Activated naive CD4-positive, alpha-beta T cell treated with Interleukin-2 at 50 U/mL for 16 hours (primary cell): ENCODE measurements at regions not wholly inside any gene's neighbourhood (a gene's known extent, or its start where the extent isn't known, plus 50 kb on each side); places are given as distances from the start of the nearest gene placed in this dataset.
"Not testable (repeated sequence)": the region's sequence is repeated elsewhere in the genome, so short reads cannot be mapped to it uniquely, and the experiment has no call there.

ENCODE experiments used
- DNase-seq: peaks from one replicate; pipeline ENCODE4 v3.0.0-alpha.2; 2020

DNA sequence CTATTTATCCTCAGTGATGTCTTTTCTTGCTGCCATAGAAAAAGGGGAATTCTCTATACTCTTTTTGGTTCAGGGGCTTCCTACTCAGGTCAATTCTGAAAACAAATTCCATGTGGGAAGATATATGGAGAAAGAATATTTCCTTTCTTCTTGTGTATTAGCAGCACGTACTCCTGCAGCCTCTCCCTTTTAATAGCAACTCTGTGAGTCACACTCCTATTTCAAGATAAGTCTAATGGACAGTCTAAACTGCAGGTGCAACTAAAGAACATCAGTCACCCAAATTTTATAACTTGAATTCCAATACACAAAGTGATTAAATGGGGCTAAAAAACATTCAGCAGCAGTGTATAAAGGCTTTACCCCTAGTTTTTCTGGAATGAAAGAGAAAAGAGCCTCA, 942.2 kb downstream of the CNTNAP5 start:
- DNase-seq, result no peak

DNA sequence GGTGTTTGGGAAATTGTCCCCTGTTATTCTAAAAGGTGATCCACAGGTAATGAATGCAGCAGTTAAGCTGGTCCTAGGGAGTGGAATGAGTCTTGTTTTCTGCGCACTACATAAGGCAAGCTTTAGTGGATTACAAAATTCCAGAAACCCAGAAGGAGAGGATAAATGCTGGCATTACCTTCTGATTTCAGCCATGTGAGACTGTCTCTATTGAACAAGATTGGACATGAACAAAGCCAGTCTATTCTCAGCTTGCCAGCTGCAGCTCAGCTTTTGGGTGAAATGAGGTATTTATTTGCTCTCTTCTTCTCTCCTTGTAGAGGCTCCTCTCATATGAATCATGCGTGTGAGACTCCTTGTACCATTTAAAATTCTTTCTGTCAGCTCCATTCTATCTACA, 944.9 kb downstream of the CNTNAP5 start:
- no peak for DNase-seq

- no peak for DNase-seq
These were observed 948.3 kb downstream of the CNTNAP5 start for GRCh38 chr2:124973396-124973795.

DNA sequence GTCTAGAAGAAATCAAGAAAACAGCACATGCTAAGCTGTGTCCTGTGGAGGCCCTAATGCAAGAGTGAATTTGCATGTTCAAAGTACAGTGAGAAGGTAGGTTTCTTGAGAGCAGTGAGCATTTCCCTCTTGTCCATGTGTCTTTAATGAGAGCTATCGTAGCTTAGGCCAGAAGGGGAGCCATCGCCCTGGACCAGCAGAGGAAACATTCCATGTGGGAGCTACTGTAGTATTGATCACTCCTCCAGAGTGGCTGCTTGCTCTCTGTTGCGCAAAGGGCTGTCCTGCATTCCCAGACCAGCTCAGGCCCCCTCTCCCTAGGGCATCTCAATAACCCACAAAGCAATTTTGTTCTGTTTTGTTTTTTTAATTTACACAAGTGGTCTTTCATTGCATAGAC, 950.1 kb downstream of the CNTNAP5 start:
- no peak for DNase-seq

GRCh38 chr2:124975648-124976047, 950.6 kb downstream of the CNTNAP5 start:
- no peak for DNase-seq

- DNase-seq, result no peak
These were observed 953.5 kb downstream of the CNTNAP5 start for GRCh38 chr2:124978597-124978996.

DNA sequence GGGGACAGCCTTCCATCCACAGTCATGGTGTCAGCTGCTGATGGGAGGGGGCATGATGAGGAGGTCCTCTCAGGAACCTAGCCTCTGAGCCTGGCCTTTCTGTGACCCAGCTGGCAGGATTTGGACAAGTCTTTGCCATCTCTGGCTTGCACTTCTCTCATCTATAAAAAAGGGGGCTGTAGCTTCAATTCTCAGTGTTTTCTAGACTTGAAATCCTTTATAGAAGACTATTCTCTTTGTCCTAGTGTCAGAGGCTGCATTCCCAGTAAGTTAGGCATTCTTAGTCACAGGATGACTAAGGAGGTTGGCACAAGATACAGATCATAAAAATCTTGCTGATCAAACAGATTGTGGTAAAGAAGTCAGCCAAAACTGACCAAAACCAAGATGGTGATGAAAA, 958.5 kb downstream of the CNTNAP5 start:
- no peak for DNase-seq

GRCh38 chr2:124985270-124985669, 960.2 kb downstream of the CNTNAP5 start:
- DNase-seq, result no peak

DNA sequence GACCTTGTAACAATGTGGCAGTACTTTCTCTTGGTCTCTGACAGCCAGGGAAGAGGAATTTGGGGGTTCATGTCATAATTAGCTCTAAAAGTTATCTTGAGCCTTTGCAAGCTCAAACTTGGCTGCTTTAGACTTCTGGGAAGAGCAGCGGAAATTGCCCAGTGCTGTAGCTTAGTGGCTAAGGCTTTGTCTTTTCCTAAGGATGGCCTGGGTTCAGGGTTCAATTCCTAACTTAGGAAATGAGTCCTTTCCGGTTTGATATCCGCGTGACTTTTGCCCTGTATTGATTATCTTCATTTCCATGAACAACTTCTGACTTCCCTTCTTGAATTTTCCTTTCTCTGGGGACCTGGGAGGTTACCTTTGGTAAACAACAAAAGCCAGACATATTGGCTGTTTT, 961.0 kb downstream of the CNTNAP5 start:
- DNase-seq, result no peak

DNA sequence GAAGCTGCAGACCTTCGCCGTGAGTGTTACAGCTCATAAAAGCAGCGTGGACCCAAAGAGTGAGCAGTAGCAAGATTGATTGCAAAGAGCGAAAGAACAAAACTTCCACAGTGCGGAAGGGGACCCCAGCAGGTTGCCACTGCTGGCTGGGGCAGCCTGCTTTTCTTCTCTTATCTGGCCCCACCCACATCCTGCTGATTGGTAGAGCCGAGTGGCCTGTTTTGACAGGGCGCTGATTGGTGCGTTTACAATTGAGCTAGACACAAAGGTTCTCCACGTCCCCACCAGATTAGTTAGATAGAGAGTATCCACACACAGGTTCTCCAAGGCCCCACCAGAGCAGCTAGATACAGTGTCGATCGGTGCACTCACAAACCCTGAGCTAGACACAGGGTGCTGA, 961.8 kb downstream of the CNTNAP5 start:
- not testable (repeated sequence) for DNase-seq

GRCh38 chr2:124987436-124987835, 962.3 kb downstream of the CNTNAP5 start:
- DNase-seq, result not testable (repeated sequence)

- DNase-seq, result no peak
These were observed 963.0 kb downstream of the CNTNAP5 start for GRCh38 chr2:124988111-124988510.

DNA sequence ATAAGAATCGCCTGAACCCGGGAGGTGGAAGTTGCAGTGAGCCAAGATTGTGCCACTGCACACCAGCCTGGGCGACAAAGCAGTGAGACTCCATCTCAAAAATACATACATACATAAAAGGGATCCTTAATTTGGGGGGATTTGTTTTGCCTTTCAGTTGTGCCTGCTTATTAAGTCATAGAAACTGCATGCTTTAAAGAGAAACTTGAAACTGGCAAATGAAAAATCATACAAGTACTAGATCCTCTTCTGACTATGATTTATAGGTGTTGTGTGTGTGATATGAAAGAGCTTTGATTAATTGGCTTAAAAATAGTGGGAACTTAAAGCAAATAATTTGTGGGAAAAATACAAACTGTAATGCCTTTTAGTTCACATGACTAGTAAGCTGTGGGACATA, 963.7 kb downstream of the CNTNAP5 start:
- no peak for DNase-seq

DNA sequence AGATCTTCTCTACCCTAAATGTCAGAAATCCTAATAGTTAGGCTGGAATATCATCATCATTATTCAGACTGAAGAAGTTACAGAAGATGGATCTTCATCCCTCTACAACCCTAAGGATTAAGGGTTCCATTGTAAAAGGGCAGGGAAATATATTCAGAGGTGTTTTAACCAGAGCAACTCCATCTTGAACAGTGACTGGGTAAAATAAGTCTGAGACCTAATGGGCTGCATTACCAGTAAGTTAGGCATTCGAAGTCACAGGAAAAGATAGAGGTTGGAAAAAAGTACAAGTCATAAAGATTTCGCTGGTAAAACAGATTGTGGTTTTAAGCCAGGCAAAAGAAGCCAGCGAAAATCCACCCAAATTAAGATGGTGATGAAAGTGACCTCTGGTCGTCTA, 968.7 kb downstream of the CNTNAP5 start:
- no peak for DNase-seq

DNA sequence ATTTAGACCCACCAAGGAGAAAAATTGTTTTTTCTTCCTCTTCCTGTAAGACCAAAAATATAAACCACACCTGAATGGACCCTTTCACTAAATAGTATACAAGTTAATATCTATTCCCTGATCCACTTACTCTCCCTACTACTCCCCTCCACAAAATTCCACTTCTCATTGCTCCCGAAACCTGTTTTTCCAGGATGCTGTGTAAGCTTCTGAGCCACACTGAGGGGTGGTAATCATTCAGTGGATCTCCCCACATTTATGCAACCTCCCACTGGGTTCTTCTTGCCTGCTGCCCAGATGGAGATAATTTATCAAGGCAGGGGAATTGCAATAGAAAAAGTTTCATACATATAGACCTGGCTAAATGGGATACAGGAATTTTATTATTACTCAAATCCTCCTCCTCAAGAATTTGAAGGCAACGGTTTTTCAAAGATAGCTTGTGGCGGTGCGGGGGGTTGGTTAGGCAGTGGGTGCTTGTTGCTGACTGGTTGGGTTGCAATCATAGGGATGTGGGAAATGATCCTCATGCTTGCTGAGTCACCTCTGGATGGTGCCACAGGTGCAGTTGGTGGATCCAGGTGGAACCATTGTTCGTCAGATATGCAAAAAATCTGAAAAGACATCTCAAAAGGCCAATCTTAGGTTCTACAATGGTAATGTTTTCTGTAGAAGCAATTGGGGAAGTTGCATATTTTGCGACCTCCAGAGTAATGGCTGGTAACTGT, 970.3 kb downstream of the CNTNAP5 start:
- DNase-seq, result no peak

DNA sequence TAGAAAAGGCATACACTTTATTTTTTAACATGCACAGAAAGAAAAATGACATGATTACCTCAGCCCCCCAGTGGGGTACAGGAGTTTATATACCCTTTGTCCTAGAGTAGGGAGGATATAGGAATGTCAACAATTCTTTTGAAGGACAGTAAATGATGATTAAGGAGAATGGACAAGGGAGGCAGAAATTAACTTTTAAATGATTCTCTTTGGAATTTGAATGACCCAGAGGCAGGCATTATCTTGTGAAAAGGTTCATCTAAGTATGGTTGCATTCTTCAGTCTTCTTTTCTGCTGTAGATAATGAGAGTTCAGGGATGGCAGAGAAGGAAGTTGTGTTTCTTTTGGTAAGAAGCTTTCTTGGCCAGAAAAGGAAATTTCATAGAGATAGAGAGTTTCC, 971.3 kb downstream of the CNTNAP5 start:
- DNase-seq, result no peak

- no peak for DNase-seq
These were observed 974.8 kb downstream of the CNTNAP5 start for GRCh38 chr2:124999906-125000305.

- DNase-seq, result no peak
These were observed 979.2 kb downstream of the CNTNAP5 start for GRCh38 chr2:125004106-125004800.

DNA sequence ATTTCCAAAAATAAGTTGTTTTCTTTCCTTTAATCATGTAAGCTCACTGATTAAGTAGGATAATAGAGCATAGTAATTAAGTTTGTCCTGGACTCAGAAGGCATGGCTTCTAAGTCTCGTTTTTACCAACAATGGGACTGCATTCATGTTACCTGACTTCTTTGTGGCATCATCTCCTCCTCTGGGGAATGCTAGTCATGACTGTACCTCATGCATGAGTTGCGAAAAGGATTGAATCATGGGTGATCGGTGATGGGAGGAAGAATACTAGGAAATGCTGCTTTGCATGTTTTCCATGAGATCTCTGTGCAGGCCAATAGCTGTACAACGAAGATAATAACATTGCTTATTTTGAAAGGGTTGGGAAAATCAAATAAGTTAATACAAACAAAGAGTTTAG, 981.6 kb downstream of the CNTNAP5 start:
- no peak for DNase-seq

GRCh38 chr2:125028721-125029120, 1003.6 kb downstream of the CNTNAP5 start:
- not testable (repeated sequence) for DNase-seq

GRCh38 chr2:125033871-125034270, 1008.8 kb downstream of the CNTNAP5 start:
- DNase-seq, result no peak

DNA sequence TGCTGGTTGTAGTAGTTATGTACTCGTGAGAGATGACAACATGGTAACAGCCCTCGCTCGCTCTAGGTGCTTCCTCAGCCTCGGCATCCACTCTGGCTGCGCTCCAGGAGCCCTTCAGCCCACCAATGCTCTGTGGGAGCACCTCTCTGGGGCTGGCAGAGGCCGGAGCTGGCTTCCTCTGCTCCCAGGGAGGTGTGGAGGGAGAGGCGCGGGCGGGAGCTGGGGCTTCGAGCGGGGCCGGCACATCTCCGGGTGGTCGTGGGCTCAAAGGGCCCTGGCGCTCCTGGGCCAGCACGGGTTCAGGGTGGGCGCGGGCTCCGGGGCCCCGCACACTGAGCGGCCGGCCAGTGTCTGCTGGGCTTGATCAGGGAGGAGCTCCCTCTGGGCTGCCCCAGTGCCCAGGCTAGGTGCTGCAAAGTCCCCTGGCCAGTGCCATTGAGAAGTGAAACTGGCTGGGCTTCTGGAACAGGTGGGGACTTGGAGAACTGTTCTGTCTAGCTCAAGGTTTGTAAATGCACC, 1012.1 kb downstream of the CNTNAP5 start:
- DNase-seq, result no peak

DNA sequence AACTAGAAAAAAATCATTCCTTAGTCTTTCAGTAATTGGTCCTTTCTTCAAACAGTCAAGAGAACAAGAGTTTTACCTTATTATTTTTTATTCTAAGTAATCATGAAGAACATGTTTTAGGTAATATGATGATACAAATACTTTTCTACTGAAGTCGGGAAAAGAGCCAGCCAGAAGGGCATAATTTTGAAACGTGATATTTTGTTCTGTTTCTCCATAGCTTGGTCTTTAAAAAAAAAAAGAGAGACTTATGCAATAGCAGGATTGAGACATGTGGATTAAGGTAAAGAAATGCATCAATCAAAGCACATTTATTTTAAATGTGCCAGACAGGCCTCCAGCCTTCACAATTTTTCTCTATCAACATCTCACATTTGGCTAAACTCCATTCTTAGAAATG, 1016.8 kb downstream of the CNTNAP5 start:
- no peak for DNase-seq

GRCh38 chr2:125042727-125043126, 1017.6 kb downstream of the CNTNAP5 start:
- no peak for DNase-seq
